Stomach (tissue), 8 donors: ENCODE measurements at regions not wholly inside any gene's neighbourhood (a gene's known extent, or its start where the extent isn't known, plus 50 kb on each side); places are given as distances from the start of the nearest gene placed in this dataset.
"Not testable (repeated sequence)": the region's sequence is repeated elsewhere in the genome, so short reads cannot be mapped to it uniquely, and the experiment has no call there.

ENCODE experiments used
- DNase-seq, 2 donors: peaks; one replicate each; pipeline versions ENCODE4 v3.0.0 to v3.0.0-alpha.2; 2013 to 2019
- H3K27ac ChIP-seq, 5 donors: fragments of 200-600 bp in 4 of 5; sonication (generic) in 4 of 5; one replicate each; pipeline ENCODE4 v1.5.1; 2013 to 2019; ENCODE audit warnings: mild to moderate bottlenecking in 1 of 5, moderate library complexity in 1 of 5
- H3K27me3 ChIP-seq, 3 donors: fragments of 200-600 bp; sonication (generic); one replicate each; pipeline ENCODE4 v1.5.1; 2017 to 2019; ENCODE audit warnings: mixed run types in 1 of 3
- H3K36me3 ChIP-seq, 4 donors: fragments of 200-600 bp; sonication (generic); 1 replicate in 3 of 4; 2 replicates in 1 of 4; pipeline ENCODE4 v1.5.1; 2016 to 2019
- H3K4me1 ChIP-seq, 4 donors: fragments of 200-600 bp; sonication (generic); one replicate each; pipeline ENCODE4 v1.5.1; 2016 to 2019
- H3K4me3 ChIP-seq, 4 donors: fragments of 200-600 bp; sonication (generic) in 3 of 4; one replicate each; pipeline ENCODE4 v1.5.1; 2016 to 2019; ENCODE audit warnings: mild to moderate bottlenecking in 1 of 4
- H3K9me3 ChIP-seq, 4 donors: fragments of 200-600 bp; sonication (generic); one replicate each; pipeline ENCODE4 v1.5.1; 2016 to 2019
- CTCF ChIP-seq, 7 experiments: fragments of 450-650 bp in 4 of 7; fragments of 200-600 bp in 3 of 7; sonication (generic) in 3 of 7; IDR thresholded peaks; one replicate each; pipeline ENCODE4 v1.5.1; 2016 to 2019; ENCODE audit warnings: antibody characterized with exemption in 7 of 7, control low read depth in 2 of 7, mild to moderate bottlenecking in 1 of 7
- EP300 ChIP-seq: sonication (generic); formaldehyde crosslinking; IDR thresholded peaks from one replicate; pipeline ENCODE4 v1.6.1; 2017; ENCODE audit warnings: antibody characterized with exemption
- POLR2A ChIP-seq, 4 donors: fragments of 450-650 bp; IDR thresholded peaks; one replicate each; pipeline ENCODE4 v1.6.1; 2016; ENCODE audit warnings: antibody characterized with exemption in 4 of 4, control low read depth in 2 of 4, mild to moderate bottlenecking in 1 of 4, moderate library complexity in 1 of 4
- POLR2AphosphoS5 ChIP-seq, 3 donors: sonication (generic); formaldehyde crosslinking; IDR thresholded peaks; one replicate each; pipeline ENCODE4 v1.6.1; 2016; ENCODE audit warnings: antibody characterized with exemption in 3 of 3
- WGBS, 5 donors: extraction: QIAGEN DNeasy Blood & Tissue Kit in 3 of 5; methylation state at CpG; one replicate each; pipeline versions ENCODE4 v1.1.5 to v1.1.7; 2013 to 2018; 5-methylcytosine and 5-hydroxymethylcytosine counted together
- intact Hi-C: fragments of 100-400 bp; cut with DNase I; formaldehyde crosslinking; loops from one replicate; pipeline ENCODE4 v1.15.1; 2023; ENCODE audit warnings: low total_unique reads
- donor health status: healthy with polysubstance abuse.
- donor health status: Bipolar disorder and iron deficiency.
- donor health status: healthy.

- TF ChIP-seq POLR2AphosphoS5 (IDR thresholded peaks at IDR 0.05) = no peak
- TF ChIP-seq EP300 = no peak
- TF ChIP-seq CTCF (IDR thresholded peaks at IDR 0.05) = no peak
- TF ChIP-seq POLR2A (IDR thresholded peaks at IDR 0.05) = no peak
- Histone ChIP-seq H3K4me1 (no peaks in the 10 kb centered on the region), H3K27ac (no peak overlapping the region), H3K36me3 (no peaks in the 10 kb centered on the region), H3K27me3 (no peaks in the 10 kb centered on the region), H3K9me3 (no peaks in the 10 kb centered on the region), H3K4me3 (no peak overlapping the region)
- intact Hi-C loops = no loop called here
- peak in 1 of 2 donors; percentile 9 for DNase-seq
- WGBS, 5 donors = 60 to 93% (median 79%) methylated on average over 1 of the region's 1 CpG
These were observed 648.7 kb upstream of the DPPA4 start for GRCh38 chr3:109985943-109986555.

GRCh38 chr3:109994853-109995252 is 657.5 kb upstream of the DPPA4 start:
- TF ChIP-seq CTCF (IDR thresholded peaks at IDR 0.05) = no peak
- peak in 1 of 3 donors; percentile 37 for TF ChIP-seq POLR2AphosphoS5 (IDR thresholded peaks at IDR 0.05)
- Histone ChIP-seq H3K9me3 (no peaks in the 10 kb centered on the region), H3K4me3 (no peak overlapping the region), H3K4me1 (peaks cover 0 to 8% (median 0%) of the 10 kb centered on the region in 4 donors), H3K36me3 (no peaks in the 10 kb centered on the region), H3K27ac (no peak overlapping the region), H3K27me3 (no peaks in the 10 kb centered on the region)
- intact Hi-C loops = no loop called here
- DNase-seq = peak in 1 of 2 donors; percentile 46
- 57 to 69% (median 62%) methylated on average over 9 of the region's 9 CpGs for WGBS, 5 donors

- Histone ChIP-seq H3K4me1 (peaks cover 0 to 8% (median 0%) of the 10 kb centered on the region in 4 donors), H3K9me3 (no peaks in the 10 kb centered on the region), H3K27ac (no peak overlapping the region), H3K27me3 (no peaks in the 10 kb centered on the region), H3K36me3 (no peaks in the 10 kb centered on the region), H3K4me3 (no peak overlapping the region)
- no peak for DNase-seq
- TF ChIP-seq POLR2A (IDR thresholded peaks at IDR 0.05) = no peak
- TF ChIP-seq EP300 = no peak
- no peak for TF ChIP-seq POLR2AphosphoS5 (IDR thresholded peaks at IDR 0.05)
- TF ChIP-seq CTCF (IDR thresholded peaks at IDR 0.05) = no peak
- intact Hi-C loops = no loop called here
These were observed 658.0 kb upstream of the DPPA4 start for GRCh38 chr3:109995377-109995776.

- H3K9me3 ChIP-seq, DNase-seq, H3K36me3 ChIP-seq, intact Hi-C loops, H3K4me3 ChIP-seq, H3K4me1 ChIP-seq, H3K27ac ChIP-seq, H3K27me3 ChIP-seq: not testable (repeated sequence)
- WGBS, 5 donors = 94 to 98% (median 97%) methylated on average over 4 of the region's 4 CpGs
These were observed 664.6 kb upstream of the DPPA4 start for GRCh38 chr3:110001905-110002304.

- Histone ChIP-seq H3K36me3 (no peaks in the 10 kb centered on the region), H3K4me3 (no peak overlapping the region), H3K9me3 (no peaks in the 10 kb centered on the region), H3K27me3 (no peaks in the 10 kb centered on the region), H3K4me1 (no peaks in the 10 kb centered on the region), H3K27ac (no peak overlapping the region)
- no peak for DNase-seq
- intact Hi-C loops = no loop called here
- WGBS, 5 donors = 75 to 84% (median 78%) methylated on average over 3 of the region's 3 CpGs
- no peak for TF ChIP-seq CTCF (IDR thresholded peaks at IDR 0.05)
- TF ChIP-seq EP300 = no peak
- TF ChIP-seq POLR2AphosphoS5 (IDR thresholded peaks at IDR 0.05) = no peak
These were observed 669.6 kb upstream of the DPPA4 start for GRCh38 chr3:110006913-110007312.
